HG02588 (cell line): ENCODE measurements at regions not wholly inside any gene's neighbourhood (a gene's known extent, or its start where the extent isn't known, plus 50 kb on each side); places are given as distances from the start of the nearest gene placed in this dataset.
"Not testable (repeated sequence)": the region's sequence is repeated elsewhere in the genome, so short reads cannot be mapped to it uniquely, and the experiment has no call there.

Experiments used
- ATAC-seq: cut with Tn5 transposase; IDR thresholded peaks from one replicate; pipeline ENCODE4 v1.9.1; 2021; ENCODE audit warnings: mild to moderate bottlenecking, moderate library complexity; ENCODE audit not compliant: unreplicated experiment

DNA sequence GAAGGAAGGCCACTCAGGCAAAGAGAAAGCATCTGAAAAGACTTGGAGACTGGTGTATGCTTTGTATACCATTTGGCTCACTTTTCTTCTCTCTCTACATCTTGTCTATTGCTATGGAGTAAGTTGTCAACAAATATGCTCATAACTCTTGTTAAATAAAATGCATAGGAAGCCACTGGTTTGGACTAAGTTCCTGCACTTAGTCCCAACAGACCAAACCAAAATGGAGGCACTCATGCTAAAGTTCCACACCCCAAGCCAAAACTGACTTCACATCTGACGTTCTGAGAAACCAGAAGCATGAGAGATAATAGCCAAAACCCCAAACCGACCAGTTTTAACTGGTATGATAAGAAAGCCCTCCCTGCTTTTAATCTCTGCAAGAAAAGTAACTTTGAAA, 135.3 kb upstream of the LYPLAL1 start:
- ATAC-seq = no peak

DNA sequence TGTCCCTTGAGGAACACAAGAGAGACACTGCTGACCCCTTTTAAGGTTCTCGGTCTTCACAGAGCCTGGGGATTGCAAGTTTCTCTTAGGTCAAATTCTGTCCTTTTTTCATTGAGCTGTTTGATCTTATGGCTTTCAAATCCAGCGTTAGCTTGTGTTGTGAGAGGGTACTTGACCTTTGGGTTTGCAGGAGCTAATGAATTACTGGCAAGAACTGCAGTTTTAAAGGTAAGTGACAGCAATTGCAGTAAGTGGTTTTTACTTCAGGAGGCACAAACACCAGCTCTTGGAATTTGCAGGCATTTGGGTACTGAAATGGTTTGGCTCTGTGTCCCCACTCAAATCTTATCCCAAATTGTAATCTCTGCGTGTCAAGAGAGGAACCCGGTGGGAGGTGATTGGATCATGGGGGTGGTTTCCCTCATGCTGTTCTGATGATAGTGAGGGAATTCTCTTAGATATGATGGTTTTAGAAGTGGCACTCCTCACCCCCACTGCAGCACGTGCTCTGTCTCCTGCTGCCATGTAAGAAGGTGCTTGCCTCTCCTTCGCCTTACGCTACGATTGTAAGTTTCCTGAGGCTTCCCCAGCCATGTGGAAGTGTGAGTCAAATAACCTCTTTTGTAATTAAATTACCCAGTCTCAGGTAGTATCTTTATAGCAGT, 134.5 kb upstream of the LYPLAL1 start:
- ATAC-seq = no peak

DNA sequence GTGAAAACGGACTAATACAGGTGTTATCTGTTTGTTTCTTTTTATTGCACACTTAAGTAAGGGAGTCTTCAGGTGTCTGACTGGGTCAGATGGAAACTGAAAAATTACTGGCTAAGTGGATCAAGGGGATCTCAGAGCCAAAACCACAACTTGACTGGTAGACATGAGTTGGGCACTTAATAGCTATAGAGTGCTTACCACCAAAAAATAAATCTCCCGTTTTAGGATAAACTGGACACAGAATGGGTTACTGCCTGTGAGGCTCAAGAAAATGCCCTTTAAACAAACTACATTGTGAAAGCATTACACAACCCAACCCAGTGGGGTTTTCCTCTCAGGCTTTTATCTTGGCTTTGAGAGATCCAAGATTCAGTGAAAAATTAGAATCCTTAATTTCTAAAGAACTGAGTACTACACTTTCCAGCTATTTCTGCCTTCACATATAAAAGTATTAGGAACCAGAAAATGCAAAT, 134.0 kb upstream of the LYPLAL1 start:
- no peak for ATAC-seq

DNA sequence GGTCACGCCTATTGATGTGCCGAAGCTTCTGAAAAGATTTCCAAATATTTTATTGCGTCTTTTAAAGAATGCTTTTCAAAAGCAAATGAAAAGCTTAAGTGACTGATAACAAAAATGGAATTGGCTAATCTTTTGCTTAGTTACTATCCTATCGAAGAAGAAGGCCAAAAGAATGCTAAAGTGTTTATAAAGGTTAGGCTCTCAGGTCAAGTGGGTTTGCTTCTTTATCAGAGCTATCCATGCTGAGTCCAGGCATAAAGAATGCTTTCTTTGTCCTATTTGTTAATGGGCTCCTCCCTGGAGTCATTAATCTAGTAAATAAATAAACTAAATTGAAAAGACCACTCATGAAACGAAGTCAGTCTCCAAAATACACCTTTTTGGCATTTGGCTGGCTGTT, 133.4 kb upstream of the LYPLAL1 start:
- ATAC-seq = no peak

DNA sequence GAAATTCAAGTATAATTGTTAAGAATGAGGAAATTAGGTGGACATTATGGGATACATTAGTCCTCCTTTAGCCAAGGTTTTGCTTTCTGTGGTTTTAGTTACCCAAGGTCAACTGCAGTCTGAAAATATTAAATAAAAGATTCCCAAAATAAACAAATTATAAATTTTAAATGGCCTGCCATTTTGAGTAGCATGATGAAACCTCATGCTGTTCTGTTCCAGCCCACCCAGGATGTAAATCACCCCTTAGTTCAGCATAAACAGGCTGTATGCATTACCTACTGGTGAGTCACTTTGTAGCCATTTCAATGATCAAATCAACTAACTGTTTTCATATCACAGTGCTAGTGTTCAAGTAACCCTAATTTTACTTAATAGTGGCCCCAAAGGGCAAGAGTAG, 132.5 kb upstream of the LYPLAL1 start:
- no peak for ATAC-seq

DNA sequence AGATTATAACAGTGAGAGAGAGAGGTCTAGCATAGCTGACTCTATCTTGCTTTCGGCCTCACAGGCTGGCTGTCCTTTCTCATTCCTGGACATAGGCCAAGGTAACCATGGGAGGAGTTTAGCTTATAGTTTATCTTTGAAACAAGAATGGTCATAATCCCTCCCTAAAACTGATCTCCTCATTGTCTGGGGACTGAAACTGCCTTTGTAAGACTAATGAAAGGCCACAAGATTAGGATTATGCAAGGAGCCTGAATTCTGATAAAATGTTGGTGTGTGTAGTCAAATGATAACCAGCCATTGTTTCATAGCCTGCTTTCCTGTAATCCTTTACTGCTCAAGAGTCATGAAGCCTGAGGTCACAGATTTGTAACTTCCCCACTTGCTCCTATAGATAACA, 131.9 kb upstream of the LYPLAL1 start:
- ATAC-seq = no peak

DNA sequence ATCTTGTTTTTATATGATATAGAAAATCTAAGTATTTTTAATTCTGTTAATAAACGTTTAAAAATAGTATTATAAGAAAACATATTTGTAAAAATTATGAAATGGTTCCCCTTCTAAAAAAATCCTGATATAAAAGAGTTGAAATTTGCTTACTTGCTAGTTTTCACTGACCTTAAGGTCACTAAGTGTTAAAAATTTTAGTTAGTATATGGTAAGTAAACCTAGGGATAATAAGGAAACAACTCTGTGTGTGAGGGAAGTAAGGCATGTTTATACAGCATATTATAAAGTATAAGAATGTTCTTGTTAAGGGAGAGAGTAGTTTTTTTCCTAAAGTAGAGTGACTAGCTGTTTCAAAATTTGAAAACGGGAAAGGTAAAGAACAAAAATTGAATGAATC, 130.9 kb upstream of the LYPLAL1 start:
- no peak for ATAC-seq

DNA sequence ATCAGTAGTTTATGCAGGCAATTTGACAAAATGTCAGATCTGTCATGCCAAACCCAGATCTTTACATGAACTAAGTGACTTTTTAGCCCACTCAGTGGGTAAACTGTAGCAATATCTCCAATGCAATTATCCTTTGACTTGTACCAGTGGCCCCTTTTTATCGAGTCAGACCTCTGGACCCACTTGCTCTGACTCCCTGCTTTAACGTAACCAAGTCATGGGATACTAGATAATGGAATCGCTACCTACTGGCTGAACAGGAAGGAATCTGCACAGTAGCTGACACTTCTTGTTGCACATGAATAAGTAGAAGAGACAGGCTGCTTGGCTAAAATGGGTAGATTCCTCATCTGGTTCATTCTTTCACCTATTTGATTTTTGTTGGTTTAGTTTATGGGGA, 128.4 kb upstream of the LYPLAL1 start:
- ATAC-seq = no peak

DNA sequence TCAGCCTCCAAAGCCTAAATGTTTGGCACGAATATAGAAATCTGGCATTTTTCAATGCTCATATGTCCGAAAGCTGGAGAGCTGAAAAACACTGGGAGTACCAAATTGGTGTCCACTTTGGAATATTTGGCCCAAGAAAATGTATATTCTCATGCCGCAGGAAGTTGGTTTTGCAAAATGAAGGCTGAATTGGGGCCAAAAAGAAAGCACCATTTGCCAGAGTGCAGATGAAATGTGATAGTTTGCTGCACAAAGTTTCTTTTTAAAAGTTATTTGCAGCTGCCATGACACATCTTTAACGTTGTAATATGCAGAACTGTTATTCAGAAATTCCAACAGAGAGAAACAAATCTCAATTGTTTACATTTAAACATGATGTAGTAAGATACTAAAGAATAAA, 124.2 kb upstream of the LYPLAL1 start:
- no peak for ATAC-seq

DNA sequence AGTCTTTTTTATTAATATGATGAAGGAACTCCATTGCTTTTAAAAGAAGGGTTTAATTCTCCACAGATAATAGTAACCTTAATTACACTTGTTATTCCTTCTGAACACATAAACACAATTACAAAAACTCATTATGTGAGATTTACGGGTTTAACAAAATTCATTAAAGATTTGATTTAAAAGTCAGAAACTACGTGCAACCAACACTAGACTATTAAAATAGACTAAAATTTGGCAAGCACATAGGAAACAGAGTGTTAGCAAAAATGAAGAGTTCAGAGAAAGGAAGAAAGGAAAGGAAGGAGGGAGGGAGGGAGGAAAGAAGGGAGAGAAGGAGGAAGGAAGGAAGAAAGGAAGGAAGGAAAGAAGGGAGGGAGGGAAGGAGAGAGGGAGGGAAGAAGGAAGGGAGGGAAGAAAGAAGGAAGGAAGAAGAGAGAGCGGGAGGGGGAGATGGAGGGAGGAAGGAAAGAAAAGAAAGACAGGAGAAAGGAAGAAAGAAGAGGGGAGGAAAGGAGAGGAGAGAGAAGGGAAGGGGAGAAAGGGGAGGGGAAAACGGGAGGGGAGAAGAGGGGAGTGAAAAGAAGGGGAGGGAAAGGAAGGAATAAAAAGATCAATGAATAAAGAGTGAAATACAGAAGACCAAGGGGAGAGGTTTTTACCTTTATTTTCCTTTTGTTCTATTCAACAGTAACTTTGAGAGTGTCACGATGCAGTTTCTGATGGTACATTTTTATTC, 123.4 kb upstream of the LYPLAL1 start:
- ATAC-seq = no peak

DNA sequence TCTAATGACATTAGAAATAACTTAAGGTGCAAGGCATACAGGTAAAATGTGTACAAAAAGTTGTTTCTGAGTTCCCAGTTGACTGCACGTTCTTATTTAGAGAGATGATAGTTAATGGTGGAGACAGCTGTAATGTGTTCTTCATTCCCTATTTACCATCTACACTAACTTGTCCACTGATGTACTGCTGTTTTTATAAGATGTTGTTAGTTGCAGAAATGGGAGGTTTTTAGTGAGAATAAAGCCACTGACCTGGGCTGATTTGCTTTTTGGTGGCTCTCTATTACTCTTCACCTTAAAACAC, 122.9 kb upstream of the LYPLAL1 start:
- ATAC-seq = no peak

DNA sequence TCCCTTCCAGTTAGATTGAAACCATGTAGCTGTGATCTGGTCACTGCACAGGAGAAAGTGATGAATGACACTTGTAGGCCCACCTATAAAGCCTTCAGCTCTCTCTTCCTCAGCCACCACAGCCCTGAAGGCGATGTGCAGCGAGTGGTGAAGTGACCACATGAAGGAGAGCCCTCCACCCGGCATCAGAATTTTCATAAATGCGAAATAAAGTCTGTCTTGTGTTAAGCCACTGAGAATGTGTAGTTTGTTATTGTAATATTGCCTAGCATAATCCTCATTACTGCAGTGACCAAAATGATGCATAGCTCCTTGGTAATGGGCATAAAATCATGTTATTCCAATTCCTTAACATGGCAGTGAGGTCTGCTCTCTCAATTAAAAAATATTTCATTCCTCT, 122.1 kb upstream of the LYPLAL1 start:
- ATAC-seq = no peak

DNA sequence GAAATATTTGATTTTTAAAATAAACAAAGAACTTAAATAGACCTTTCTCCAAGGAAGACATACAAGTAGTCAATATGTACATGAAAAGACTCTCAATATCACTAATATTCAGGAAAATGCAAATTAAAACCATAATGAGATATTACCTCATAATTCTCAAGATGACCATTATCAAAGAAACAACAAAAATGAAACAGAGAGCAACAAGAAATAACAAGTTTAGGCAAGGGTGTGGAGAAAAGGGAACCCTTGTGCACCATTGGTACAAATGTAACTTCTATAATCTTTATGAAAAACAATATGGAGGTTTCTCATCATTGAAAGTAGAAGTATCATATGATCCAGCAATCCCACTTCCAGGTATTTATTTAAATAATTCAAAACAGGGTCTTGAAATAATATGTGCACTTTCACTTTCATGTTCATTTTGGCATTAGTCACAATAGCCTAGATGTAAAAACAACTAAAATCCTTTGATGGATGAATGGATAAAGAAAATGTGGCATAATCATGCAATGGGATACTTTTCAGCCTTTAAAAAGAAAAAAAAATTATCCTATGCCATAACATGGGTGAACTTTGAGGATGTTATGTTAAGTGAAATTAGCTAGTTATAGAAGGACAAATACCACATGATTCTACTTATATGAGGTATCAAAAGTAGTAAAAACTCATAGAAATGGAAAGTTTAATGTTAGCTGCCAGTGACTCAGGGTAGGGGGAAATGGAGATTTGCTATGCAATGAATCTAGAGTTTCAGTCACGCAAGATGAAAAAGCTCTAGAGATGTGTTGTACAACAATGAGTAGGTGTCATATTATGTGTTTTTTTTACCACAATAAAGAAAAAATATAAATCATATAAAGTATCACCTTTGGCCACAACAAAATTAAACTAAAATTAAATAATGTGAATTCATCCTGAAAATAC, 114.5 kb upstream of the LYPLAL1 start:
- ATAC-seq = no peak

DNA sequence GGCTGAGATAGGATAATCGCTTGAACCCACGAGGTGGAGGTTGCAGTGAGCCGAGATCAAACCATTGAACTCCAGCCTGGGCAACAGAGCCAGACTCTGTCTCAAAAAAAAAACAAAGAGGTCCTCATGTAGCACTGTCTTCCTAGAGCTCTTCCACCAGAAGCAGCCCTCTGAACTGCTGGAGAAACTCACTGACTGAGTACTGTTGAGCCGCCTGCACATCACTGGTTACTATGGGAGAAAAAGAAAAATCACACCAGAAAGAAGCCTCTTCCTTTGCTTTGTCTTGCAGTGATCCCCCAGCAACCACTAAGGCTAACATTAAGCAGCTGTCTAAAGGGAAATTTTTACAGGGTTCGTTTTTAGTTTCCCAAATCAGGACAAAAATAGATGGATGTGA, 112.9 kb upstream of the LYPLAL1 start:
- no peak for ATAC-seq

DNA sequence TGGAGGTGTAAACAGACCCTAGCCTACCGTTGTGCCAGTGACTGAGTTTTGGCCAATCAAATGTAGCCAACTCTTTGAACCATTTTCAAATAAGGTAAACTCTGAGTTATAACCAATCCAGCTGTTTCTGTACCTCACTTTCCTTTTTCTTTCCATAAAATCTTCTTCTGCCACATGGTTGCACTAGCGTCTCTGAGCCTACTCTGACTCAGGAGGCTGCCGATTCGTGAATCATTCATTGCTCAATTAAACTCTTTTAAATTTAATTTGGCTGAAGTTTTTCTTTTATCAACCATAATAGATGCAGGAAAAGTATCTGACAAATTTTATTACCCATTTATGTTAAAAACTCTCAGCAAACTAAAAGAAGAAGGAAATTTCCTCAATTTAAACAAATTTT, 111.5 kb upstream of the LYPLAL1 start:
- no peak for ATAC-seq

DNA sequence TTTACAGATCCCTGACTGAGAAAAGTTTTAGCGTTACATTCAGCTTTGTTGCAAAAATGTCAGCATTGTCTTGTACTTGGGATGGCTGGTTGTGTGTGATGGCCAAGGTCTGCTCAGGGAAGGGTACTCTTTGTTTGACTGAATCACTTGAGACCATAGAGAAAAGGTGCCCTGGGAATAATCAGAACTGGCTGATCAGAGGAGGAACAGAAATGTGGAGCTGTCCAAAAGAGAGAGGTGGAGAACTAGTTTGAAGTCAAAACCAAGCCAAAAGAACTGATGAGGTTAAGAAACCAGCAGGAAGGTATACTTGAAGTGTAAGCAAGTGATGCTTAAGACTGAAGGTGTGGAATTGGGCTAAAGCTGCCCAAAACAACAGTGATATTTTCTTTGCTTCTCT, 107.6 kb upstream of the LYPLAL1 start:
- ATAC-seq = no peak

DNA sequence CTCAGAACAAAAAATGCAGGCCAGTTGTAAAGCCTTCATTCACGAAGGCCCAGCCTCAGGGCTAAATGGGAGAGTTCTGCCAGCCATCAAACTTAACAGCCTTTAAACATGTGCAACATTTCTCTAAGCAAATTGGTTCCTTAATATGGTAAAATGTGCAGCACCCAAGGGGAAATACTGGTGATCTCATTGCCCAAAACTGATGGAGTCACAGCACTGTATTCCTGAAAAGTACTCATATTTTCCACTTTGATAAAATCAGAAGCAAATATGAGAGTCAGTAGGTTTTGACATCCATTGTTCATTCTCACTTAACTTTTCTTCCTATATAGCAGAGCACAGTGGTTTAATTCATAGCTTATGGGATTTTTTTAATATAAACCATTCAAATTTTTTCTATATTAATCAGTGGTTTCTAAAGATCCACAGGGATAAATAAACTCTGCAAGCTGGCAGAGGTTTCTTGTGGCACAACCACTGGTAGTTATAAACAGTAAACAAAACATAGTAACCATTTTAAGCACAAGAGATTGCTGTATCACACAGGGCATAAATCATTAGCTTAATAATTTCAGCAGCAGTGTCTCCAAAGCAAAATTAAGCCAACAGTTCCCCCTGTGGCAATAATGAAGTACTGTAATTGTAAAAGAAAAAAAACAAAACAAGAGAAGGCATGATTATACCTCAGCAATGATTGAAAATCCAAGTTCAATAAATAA, 106.9 kb upstream of the LYPLAL1 start:
- no peak for ATAC-seq

DNA sequence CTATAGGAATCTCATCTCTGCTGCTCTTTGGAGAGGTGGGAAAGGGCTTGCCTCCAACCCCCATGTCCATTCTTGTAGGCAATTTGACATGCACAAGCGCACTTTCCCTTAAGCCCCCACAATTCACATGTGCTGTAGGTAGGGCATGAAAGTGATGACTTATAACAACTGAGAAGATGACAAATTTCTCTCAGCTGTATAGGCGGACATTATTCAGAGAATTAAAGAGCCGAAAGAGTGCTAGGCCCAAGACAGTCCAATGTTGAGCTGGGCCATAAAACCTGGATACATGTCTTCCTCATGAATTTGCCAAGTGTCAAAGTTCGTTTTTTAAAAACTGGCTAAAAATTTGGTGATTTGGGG, 106.3 kb upstream of the LYPLAL1 start:
- ATAC-seq = no peak

DNA sequence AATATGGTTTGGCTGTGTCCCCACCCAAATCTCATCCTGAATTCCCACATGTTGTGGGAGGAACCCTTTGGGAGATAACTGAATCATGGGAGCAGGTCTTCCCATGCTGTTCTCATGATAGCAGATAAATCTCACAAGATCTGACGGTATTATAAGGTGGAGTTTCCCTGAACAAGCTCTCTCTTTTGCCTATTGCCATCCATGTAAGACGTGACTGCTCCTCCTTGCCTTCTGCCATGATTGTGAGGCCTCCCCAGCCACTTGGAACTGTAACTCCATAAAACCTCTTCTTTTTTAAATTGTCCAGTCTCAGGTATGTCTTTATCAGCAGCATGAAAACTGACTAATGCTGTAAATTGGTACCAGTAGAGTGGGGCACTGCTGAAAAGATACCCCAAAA, 103.3 kb upstream of the LYPLAL1 start:
- not testable (repeated sequence) for ATAC-seq

DNA sequence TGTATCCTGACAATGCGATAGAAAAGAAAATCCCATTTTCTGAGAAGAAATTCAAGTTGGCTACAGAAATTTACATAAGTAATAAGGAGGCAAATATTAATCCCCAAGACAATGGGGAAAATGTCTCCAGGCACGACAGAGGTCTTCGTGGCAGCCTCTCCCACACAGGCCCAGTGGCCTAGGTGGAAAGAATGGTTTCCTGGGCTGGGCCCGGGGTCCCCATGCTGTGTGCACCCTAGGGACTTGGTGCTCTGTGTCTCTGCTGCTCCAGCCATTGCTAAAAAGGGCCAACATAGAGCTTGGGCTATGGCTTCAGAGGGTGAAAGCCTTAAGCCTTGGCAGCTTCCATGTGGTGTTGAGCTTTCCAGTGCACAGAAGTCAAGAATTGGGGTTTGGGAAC, 102.5 kb upstream of the LYPLAL1 start:
- no peak for ATAC-seq

DNA sequence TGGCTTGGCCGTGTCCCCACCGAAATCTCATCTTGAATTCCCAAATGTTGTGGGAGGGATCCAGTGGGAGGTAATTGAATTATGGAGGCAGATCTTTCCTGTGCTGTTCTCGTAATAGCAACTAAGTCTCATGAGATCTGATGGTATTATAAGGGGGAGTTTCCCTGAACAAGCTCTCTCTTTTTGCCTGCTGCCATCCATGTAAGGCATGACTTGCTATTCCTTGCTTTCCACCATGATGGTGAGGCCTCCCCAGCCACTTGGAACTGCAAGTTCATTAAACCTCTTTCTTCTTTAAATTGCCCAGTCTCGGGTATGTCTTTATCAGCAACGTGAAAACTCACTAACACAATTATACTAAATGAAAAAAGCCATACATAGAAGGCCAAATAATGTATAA, 101.3 kb upstream of the LYPLAL1 start:
- ATAC-seq = no peak
